Anterior cingulate cortex (tissue), 58 donors: ENCODE measurements at regions not wholly inside any gene's neighbourhood (a gene's known extent, or its start where the extent isn't known, plus 50 kb on each side); places are given as distances from the start of the nearest gene placed in this dataset.

Experiments used
- DNase-seq, 58 donors: peaks; one replicate each; lab custom pipeline; 2025; lab: John Stamatoyannopoulos, UW

GRCh38 chr1:217097819-217098218 lies 374.6 kb upstream of the ESRRG start:
- no peak for DNase-seq

- no peak for DNase-seq
These were observed 373.0 kb upstream of the ESRRG start for GRCh38 chr1:217096200-217096599.

GRCh38 chr1:217095050-217095622 lies 371.9 kb upstream of the ESRRG start:
- DNase-seq, result no peak

GRCh38 chr1:217091561-217091960 lies 368.3 kb upstream of the ESRRG start:
- DNase-seq, result no peak

- peak in 32 of 58 donors; percentile 6 to 64 (median 24) for DNase-seq
These were observed 367.1 kb upstream of the ESRRG start for GRCh38 chr1:217090060-217090911.

GRCh38 chr1:217089361-217090014 lies 366.3 kb upstream of the ESRRG start:
- peak in 50 of 58 donors; percentile 15 to 84 (median 52) for DNase-seq

GRCh38 chr1:217088521-217089284 lies 365.5 kb upstream of the ESRRG start:
- DNase-seq, result peak in 11 of 58 donors; percentile 9 to 39 (median 28)

GRCh38 chr1:217088011-217088410 lies 364.8 kb upstream of the ESRRG start:
- DNase-seq, result peak in 1 of 58 donors; percentile 20

GRCh38 chr1:217079584-217079983 lies 356.4 kb upstream of the ESRRG start:
- DNase-seq, result peak in 1 of 58 donors; percentile 2

GRCh38 chr1:217078959-217079358 lies 355.7 kb upstream of the ESRRG start:
- no peak for DNase-seq

GRCh38 chr1:217078078-217078690 lies 355.0 kb upstream of the ESRRG start:
- DNase-seq, result peak in 10 of 58 donors; percentile 7 to 64 (median 24)

GRCh38 chr1:217077426-217077825 lies 354.2 kb upstream of the ESRRG start:
- no peak for DNase-seq

GRCh38 chr1:217076902-217077301 lies 353.7 kb upstream of the ESRRG start:
- no peak for DNase-seq

GRCh38 chr1:217072926-217073325 lies 349.7 kb upstream of the ESRRG start:
- no peak for DNase-seq

GRCh38 chr1:217067642-217068041 lies 344.4 kb upstream of the ESRRG start:
- no peak for DNase-seq

GRCh38 chr1:217066794-217067193 lies 343.6 kb upstream of the ESRRG start:
- no peak for DNase-seq

GRCh38 chr1:217063172-217063908 lies 340.1 kb upstream of the ESRRG start:
- no peak for DNase-seq

GRCh38 chr1:217062586-217062985 lies 339.4 kb upstream of the ESRRG start:
- no peak for DNase-seq

GRCh38 chr1:217059401-217059800 lies 336.2 kb upstream of the ESRRG start:
- no peak for DNase-seq
